Common myeloid progenitor, CD34-positive (primary cell): ENCODE measurements at regions not wholly inside any gene's neighbourhood (a gene's known extent, or its start where the extent isn't known, plus 50 kb on each side); places are given as distances from the start of the nearest gene placed in this dataset.

Experiments
- CTCF ChIA-PET: fragments of 350-600 bp; sonication (Branson Sonifier 250); formaldehyde crosslinking; loops from one replicate; lab custom pipeline; 2021; ENCODE audit warnings: antibody characterized with exemption; lab: Charles Lee
- POLR2A ChIA-PET: fragments of 350-600 bp; sonication (Branson Sonifier 250); formaldehyde crosslinking; loops from one replicate; lab custom pipeline; 2021; ENCODE audit warnings: antibody characterized with exemption; lab: Charles Lee
- DNase-seq, 3 donors: peaks; one replicate each; pipeline versions ENCODE4 v3.0.0 to v3.0.0-alpha.2; 2013
- H3K27ac ChIP-seq, 2 experiments: 1 replicate in 1 of 2; 2 replicates in 1 of 2; pipeline ENCODE4 v1.7.0; 2013; ENCODE audit warnings: inconsistent platforms in 2 of 2, low read length in 2 of 2, mild to moderate bottlenecking in 2 of 2, low read depth in 1 of 2, moderate library complexity in 1 of 2; ENCODE audit not compliant: severe bottlenecking in 2 of 2, insufficient read depth in 1 of 2, poor library complexity in 1 of 2
- H3K27me3 ChIP-seq, 5 experiments: replicated peaks in 2 of 5; 1 replicate in 3 of 5; 2 replicates in 2 of 5; pipeline versions ENCODE4 v1.6.1 to v1.7.0; 2013; ENCODE audit warnings: low read length in 4 of 5, mild to moderate bottlenecking in 2 of 5, moderate library complexity in 2 of 5, inconsistent platforms in 1 of 5; ENCODE audit not compliant: insufficient read depth in 5 of 5, control insufficient read depth in 4 of 5
- H3K36me3 ChIP-seq, 4 experiments: 1 replicate in 2 of 4; 2 replicates in 2 of 4; pipeline versions ENCODE4 v1.6.1 to v1.7.0; 2013; ENCODE audit warnings: low read length in 3 of 4, control low read depth in 1 of 4, mild to moderate bottlenecking in 1 of 4; ENCODE audit not compliant: control insufficient read depth in 4 of 4, insufficient read depth in 4 of 4
- H3K4me1 ChIP-seq, 4 experiments: 1 replicate in 3 of 4; 2 replicates in 1 of 4; pipeline versions ENCODE4 v1.6.1 to v1.7.1; 2013; ENCODE audit warnings: low read length in 3 of 4, mild to moderate bottlenecking in 3 of 4, control low read depth in 1 of 4, inconsistent platforms in 1 of 4, moderate library complexity in 1 of 4; ENCODE audit not compliant: control insufficient read depth in 4 of 4, insufficient read depth in 4 of 4; ENCODE audit errors: control extremely low read depth in 1 of 4
- H3K4me3 ChIP-seq, 7 experiments: 1 replicate in 4 of 7; 2 replicates in 3 of 7; pipeline versions ENCODE4 v1.5.1 to v1.7.0; 2013; ENCODE audit warnings: mild to moderate bottlenecking in 7 of 7, low read length in 6 of 7, moderate library complexity in 6 of 7, inconsistent platforms in 2 of 7, low read depth in 2 of 7, control low read depth in 1 of 7; ENCODE audit not compliant: insufficient read depth in 4 of 7, control insufficient read depth in 1 of 7; ENCODE audit errors: extremely low read depth in 1 of 7
- H3K9me3 ChIP-seq, 5 experiments: 1 replicate in 4 of 5; 2 replicates in 1 of 5; pipeline versions ENCODE4 v1.6.1 to v1.7.1; 2013; ENCODE audit warnings: low read length in 4 of 5, mild to moderate bottlenecking in 2 of 5, inconsistent platforms in 1 of 5, low read depth in 1 of 5, moderate library complexity in 1 of 5; ENCODE audit not compliant: control insufficient read depth in 4 of 5, insufficient read depth in 2 of 5; ENCODE audit errors: control extremely low read depth in 1 of 5
- WGBS: methylation state at CpG from one replicate; pipeline ENCODE4 v1.1.5; 2013; ENCODE audit not compliant: insufficient coverage; 5-methylcytosine and 5-hydroxymethylcytosine counted together

DNA sequence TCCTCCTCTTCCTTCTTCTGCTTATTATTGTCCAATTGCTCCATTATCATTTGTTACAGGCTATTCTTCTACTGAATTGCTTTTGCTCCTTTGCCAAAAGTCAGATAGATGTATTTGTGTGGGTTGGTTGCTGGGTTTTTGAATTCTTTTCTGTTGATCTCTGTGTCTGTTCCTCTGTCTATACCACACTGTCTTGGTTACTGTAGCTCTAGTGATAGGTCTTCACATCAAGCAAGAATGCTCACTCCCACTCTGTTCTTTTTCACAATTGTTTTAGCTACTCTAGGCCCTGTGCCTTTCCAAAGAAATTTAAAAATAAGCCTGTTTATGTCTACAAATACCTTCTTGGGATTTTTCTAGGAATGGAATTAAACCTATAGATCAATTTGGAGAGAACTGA lies 217.2 kb downstream of the GALR1 start:
- no peaks in the 10 kb centered on the region for H3K4me1 ChIP-seq
- CTCF ChIA-PET: interaction anchor here (0.5 kb wide), 1 partner anchor 437 kb away, joined by 3 read pairs; no protein-coding TSS in a partner anchor
- H3K27me3 ChIP-seq: peaks cover 0 to 5% (median 2%) of the 10 kb centered on the region in 5 experiments

DNA sequence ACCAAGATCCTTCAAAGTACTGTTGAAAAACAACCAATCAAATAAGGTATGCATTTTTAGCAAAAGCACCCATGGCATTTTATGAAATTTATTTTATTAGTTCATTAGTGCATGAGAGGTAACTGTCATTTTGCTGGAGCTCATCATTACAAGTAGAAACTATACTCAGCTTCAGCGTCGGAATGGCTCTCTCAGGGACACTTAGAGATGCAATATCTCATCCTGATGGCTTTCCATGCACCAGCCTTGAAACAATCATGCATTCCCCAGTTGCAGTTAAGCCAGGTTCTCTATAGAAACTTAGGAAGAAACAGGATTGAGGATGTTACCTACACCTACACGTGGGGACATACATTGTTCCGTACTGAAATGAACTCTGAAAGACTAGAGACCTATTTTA lies 219.5 kb downstream of the GALR1 start:
- H3K9me3 ChIP-seq: no peaks in the 10 kb centered on the region
- H3K36me3 ChIP-seq: no peaks in the 10 kb centered on the region
- POLR2A ChIA-PET: no interaction called here
- 94% methylated on average over 2 of the region's 4 CpGs for WGBS
- no peak overlapping the region for H3K4me3 ChIP-seq
- no peaks in the 10 kb centered on the region for H3K4me1 ChIP-seq
- H3K27ac ChIP-seq: no peak overlapping the region
- no peak for DNase-seq
- peaks cover 0 to 5% (median 2%) of the 10 kb centered on the region in 5 experiments for H3K27me3 ChIP-seq
- CTCF ChIA-PET: no interaction called here

More for the DNA sequence above, 217.2 kb downstream of the GALR1 start:
- Histone ChIP-seq H3K4me3 (no peak overlapping the region), H3K9me3 (no peaks in the 10 kb centered on the region), H3K36me3 (no peaks in the 10 kb centered on the region), H3K27ac (no peak overlapping the region)
- POLR2A ChIA-PET: no interaction called here
- DNase-seq: no peak

DNA sequence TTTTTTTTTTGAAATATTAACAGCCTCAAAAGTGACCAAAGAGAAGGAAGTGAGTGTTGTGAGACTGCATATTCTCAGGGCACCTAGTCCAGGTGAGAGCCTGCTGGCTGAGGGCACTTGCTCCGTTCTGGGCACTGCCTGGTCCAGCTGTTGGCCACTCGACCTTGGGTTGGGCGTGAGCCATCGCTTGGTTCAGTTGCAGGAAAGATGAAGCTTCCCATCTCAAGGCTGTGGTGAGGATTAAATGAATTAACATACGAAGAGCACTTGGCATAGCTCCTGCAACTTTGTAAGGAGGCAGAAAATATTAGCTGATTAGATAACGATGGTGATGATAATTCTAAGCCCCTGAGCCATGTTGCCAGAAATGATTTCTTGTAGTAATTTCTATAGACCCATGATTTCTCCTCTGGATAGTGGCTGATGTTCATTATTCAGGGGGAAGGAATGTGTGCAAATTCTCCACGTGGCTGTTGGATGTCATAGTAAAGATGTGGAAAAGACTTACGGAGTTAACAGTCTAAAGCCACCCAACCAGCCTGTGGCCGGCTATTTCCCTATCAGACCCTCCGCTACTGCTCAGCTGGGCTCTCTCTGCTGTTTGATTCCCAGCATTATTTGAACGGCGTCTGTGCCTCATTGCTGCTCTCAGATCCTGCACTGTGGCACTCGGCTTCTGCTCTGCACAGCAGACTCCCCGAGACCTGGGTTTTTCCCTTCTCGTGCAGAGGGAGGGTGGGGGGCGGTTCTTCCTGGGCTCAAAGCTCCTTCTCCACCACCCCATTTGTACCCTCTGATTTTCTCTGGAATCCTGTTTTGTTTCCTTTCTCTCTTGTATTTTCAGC lies 221.1 kb downstream of the GALR1 start:
- no peaks in the 10 kb centered on the region for H3K36me3 ChIP-seq
- CTCF ChIA-PET: no interaction called here
- no peaks in the 10 kb centered on the region for H3K9me3 ChIP-seq
- DNase-seq: no peak
- no peaks in the 10 kb centered on the region for H3K4me1 ChIP-seq
- no peak overlapping the region for H3K27ac ChIP-seq
- H3K4me3 ChIP-seq: no peak overlapping the region
- WGBS: 85% methylated on average over 15 of the region's 16 CpGs
- POLR2A ChIA-PET: no interaction called here
- peaks cover 0 to 4% (median 2%) of the 10 kb centered on the region in 5 experiments for H3K27me3 ChIP-seq

DNA sequence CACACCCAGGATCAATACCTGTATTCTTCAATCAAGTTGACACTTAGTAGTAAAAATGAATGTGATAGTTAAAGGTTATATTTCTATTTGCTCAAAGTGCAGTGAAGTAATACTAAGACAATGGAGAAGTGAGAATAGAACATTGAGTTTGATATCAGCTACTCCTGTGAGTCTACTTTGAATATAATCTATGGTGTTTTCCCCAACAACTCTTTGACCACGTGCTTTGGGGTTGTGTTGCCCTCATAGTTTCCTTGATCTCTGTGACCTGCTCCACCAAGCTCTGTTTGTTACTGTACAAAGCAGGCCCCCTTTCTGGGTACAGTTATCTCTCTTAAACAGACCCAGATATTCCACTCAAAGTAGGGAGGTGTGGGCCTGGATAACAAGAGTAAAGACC lies 222.9 kb downstream of the GALR1 start:
- H3K4me3 ChIP-seq: no peak overlapping the region
- ChIA-PET POLR2A (no interaction called here), CTCF (no interaction called here)
- no peaks in the 10 kb centered on the region for H3K9me3 ChIP-seq
- no peaks in the 10 kb centered on the region for H3K4me1 ChIP-seq
- no peak overlapping the region for H3K27ac ChIP-seq
- H3K27me3 ChIP-seq: peaks cover 0 to 4% (median 2%) of the 10 kb centered on the region in 5 experiments
- no peaks in the 10 kb centered on the region for H3K36me3 ChIP-seq
- WGBS: no CpG with 5 or more reads among the region's 1 CpG
- DNase-seq: peak in 1 of 3 donors; percentile 25

DNA sequence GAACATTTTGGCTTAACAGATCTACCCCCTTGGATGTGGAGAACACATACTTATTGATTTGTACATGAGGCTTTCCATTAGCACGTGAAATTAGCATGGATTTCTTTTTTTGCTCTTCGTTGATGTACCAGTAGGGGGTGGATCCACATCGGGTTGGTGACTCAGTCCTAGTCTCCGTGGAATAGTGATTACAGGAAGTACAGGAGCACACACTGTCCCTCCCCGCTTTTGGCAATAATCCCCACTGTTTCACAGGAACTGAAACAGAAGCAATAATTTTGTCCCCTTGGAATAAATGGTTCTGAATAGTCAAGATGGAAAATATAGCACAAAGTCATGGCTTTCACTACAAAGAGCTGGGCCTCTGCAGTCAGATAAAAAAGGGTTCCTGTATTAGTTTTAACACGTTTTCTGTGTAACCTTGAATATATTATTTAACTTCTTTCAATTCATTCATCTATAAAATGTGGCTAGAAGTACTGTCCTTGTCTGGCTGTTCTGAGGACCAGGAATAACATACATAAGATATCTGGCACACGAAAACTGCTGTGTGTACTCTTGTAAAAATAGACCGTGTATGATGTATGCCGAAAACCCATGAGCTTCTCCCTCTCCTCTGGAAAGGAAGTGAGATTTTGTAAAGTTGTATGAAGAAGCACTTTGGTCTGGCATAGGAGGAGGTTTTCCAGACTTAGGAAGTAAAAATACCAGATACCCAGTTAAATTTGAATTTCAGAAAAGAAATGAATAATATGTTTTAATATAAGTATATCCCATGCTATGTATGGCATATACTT lies 229.2 kb downstream of the GALR1 start:
- no peaks in the 10 kb centered on the region for H3K9me3 ChIP-seq
- WGBS: 32% methylated on average over 4 of the region's 9 CpGs
- no peak overlapping the region for H3K27ac ChIP-seq
- CTCF ChIA-PET: no interaction called here
- no peaks in the 10 kb centered on the region for H3K27me3 ChIP-seq
- POLR2A ChIA-PET: no interaction called here
- no peaks in the 10 kb centered on the region for H3K36me3 ChIP-seq
- no peak overlapping the region for H3K4me3 ChIP-seq
- H3K4me1 ChIP-seq: no peaks in the 10 kb centered on the region
- no peak for DNase-seq

DNA sequence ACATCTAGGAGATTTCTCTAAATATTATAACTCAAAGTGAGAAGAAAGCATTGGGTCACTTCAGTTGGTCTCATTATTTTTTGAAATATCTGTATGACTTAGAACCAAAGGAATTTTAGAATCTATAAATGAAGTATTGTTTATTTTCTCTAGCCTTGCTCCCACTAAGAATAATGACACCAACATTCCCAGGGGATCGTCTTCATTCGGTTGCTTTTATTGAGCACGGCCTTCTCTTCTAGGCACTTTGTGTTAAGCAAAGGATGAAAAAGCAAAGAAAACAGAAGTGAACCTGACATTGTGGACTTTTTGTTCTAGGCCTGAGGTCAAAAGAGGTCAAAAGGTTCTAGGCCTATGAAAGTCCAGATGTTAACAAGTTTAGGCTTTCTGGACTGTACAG lies 231.9 kb downstream of the GALR1 start:
- WGBS: 96% methylated on average over 3 of the region's 3 CpGs
- Histone ChIP-seq H3K36me3 (no peaks in the 10 kb centered on the region), H3K27ac (no peak overlapping the region), H3K4me1 (no peaks in the 10 kb centered on the region), H3K4me3 (no peak overlapping the region), H3K9me3 (peaks cover 0 to 8% (median 0%) of the 10 kb centered on the region in 5 experiments), H3K27me3 (no peaks in the 10 kb centered on the region)
- ChIA-PET CTCF (no interaction called here), POLR2A (no interaction called here)
- DNase-seq: no peak
